ENCODE measurements at regions not wholly inside any gene's neighbourhood (a gene's known extent, or its start where the extent isn't known, plus 50 kb on each side); places are given as distances from the start of the nearest gene placed in this dataset.

- Histone ChIP-seq H3K79me2 (replicated peaks; ENCODE audit: insufficient read depth, low read length) (no peaks in the 10 kb centered on the region), H3K4me2 (ENCODE audit: low read length) (no peak overlapping the region), H2AFZ (ENCODE audit: low read depth, low read length) (no peak overlapping the region), H3K9ac (ENCODE audit: low read length) (no peak overlapping the region), H3K36me3 (ENCODE audit: insufficient read depth, low read length) (no peaks in the 10 kb centered on the region), H3K4me3 (ENCODE audit: low read length) (no peak overlapping the region), H3K27ac (ENCODE audit: low read length) (no peak overlapping the region), H3K27me3 (ENCODE audit: insufficient read depth, low read depth, low read length) (no peaks in the 10 kb centered on the region), H3K9me2 (ENCODE audit: insufficient read depth, low read length) (no peaks in the 10 kb centered on the region), H3F3A (ENCODE audit: insufficient read depth, low read length, poor library complexity, severe bottlenecking) (no peaks in the 10 kb centered on the region), H3K9me3 (ENCODE audit: low read length) (no peaks in the 10 kb centered on the region), H4K20me1 (ENCODE audit: insufficient read depth) (no peaks in the 10 kb centered on the region)
- TF ChIP-seq CTCF (IDR thresholded peaks at IDR 0.05; ENCODE audit: poor library complexity, severe bottlenecking) (no peak), MXI1 (conservative IDR thresholded peaks at IDR 0.05; ENCODE audit: poor library complexity, severe bottlenecking) (no peak), TAF1 (IDR thresholded peaks at IDR 0.05; ENCODE audit: low read depth) (no peak), REST (IDR thresholded peaks at IDR 0.05; ENCODE audit: borderline replicate concordance) (no peak), RAD21 (conservative IDR thresholded peaks at IDR 0.05) (no peak), POLR2AphosphoS5 (IDR thresholded peaks at IDR 0.05) (no peak), SMC3 (conservative IDR thresholded peaks at IDR 0.05; ENCODE audit: poor library complexity) (no peak), EZH2 (IDR thresholded peaks at IDR 0.05; ENCODE audit: borderline replicate concordance, insufficient read depth, low read length, poor library complexity, severe bottlenecking) (no peak), EP300 (conservative IDR thresholded peaks at IDR 0.05; ENCODE audit: poor library complexity, severe bottlenecking) (no peak)
These were observed 161.2 kb downstream of the NTMT2 start for GRCh38 chr1:170306948-170307347.

- Histone ChIP-seq H3K79me2 (replicated peaks; ENCODE audit: insufficient read depth, low read length) (no peaks in the 10 kb centered on the region), H3K4me2 (ENCODE audit: low read length) (no peak overlapping the region), H2AFZ (ENCODE audit: low read depth, low read length) (no peak overlapping the region), H3K9ac (ENCODE audit: low read length) (no peak overlapping the region), H3K9me3 (ENCODE audit: low read length) (no peaks in the 10 kb centered on the region), H4K20me1 (ENCODE audit: insufficient read depth) (no peaks in the 10 kb centered on the region), H3K9me2 (ENCODE audit: insufficient read depth, low read length) (no peaks in the 10 kb centered on the region), H3F3A (ENCODE audit: insufficient read depth, low read length, poor library complexity, severe bottlenecking) (no peaks in the 10 kb centered on the region), H3K27ac (ENCODE audit: low read length) (no peak overlapping the region), H3K36me3 (ENCODE audit: insufficient read depth, low read length) (no peaks in the 10 kb centered on the region), H3K4me3 (ENCODE audit: low read length) (no peak overlapping the region), H3K27me3 (ENCODE audit: insufficient read depth, low read depth, low read length) (no peaks in the 10 kb centered on the region)
- TF ChIP-seq EP300 (conservative IDR thresholded peaks at IDR 0.05; ENCODE audit: poor library complexity, severe bottlenecking) (no peak), RAD21 (conservative IDR thresholded peaks at IDR 0.05) (no peak), REST (IDR thresholded peaks at IDR 0.05; ENCODE audit: borderline replicate concordance) (no peak), TAF1 (IDR thresholded peaks at IDR 0.05; ENCODE audit: low read depth) (no peak), CTCF (IDR thresholded peaks at IDR 0.05; ENCODE audit: poor library complexity, severe bottlenecking) (no peak), EZH2 (IDR thresholded peaks at IDR 0.05; ENCODE audit: borderline replicate concordance, insufficient read depth, low read length, poor library complexity, severe bottlenecking) (no peak), POLR2AphosphoS5 (IDR thresholded peaks at IDR 0.05) (no peak), MXI1 (conservative IDR thresholded peaks at IDR 0.05; ENCODE audit: poor library complexity, severe bottlenecking) (no peak), SMC3 (conservative IDR thresholded peaks at IDR 0.05; ENCODE audit: poor library complexity) (no peak)
These were observed 161.7 kb downstream of the NTMT2 start for GRCh38 chr1:170307426-170307825.

Data from neural cell (in vitro differentiated cells).